ENCODE measurements at regions not wholly inside any gene's neighbourhood (a gene's known extent, or its start where the extent isn't known, plus 50 kb on each side); places are given as distances from the start of the nearest gene placed in this dataset.

GRCh38 chr1:234971586-234972297 lies 156.9 kb downstream of the TOMM20 start:
- no peaks in the 10 kb centered on the region for H3K9me2 ChIP-seq
- CTCF ChIA-PET: interaction anchor here (0.9 to 3.3 kb wide), 3 partner anchors 111 to 485 kb away, joined by 3 to 19 read pairs (median 3); no protein-coding TSS in a partner anchor
- H3F3A ChIP-seq (replicated peaks; ENCODE audit: insufficient read depth): peaks cover 37% of the 10 kb centered on the region
- no peaks in the 10 kb centered on the region for H3K36me3 ChIP-seq (replicated peaks in 1 of 2; ENCODE audit: control insufficient read depth in 1 of 2, insufficient read depth in 2 of 2, low read length in 1 of 2)
- H3K9ac ChIP-seq: no peak overlapping the region
- no peaks in the 10 kb centered on the region for H3K79me2 ChIP-seq (ENCODE audit: insufficient read depth)
- H3K4me2 ChIP-seq: peak overlapping the region; percentile 61; the same call in 1 of the 2 replicates
- H3K27ac ChIP-seq (ENCODE audit: low read depth in 2 of 2, low read length in 1 of 2): peak overlapping the region; percentile 89 to 98
- peaks cover 35 to 42% of the 10 kb centered on the region in 2 experiments for H3K4me1 ChIP-seq (ENCODE audit: control insufficient read depth in 1 of 2, insufficient read depth in 2 of 2, low read depth in 1 of 2, low read length in 1 of 2)
- TF ChIP-seq JUND (IDR thresholded peaks at IDR 0.05) (no peak), NRF1 (IDR thresholded peaks at IDR 0.05; ENCODE audit: low read depth, low read length) (no peak), MXI1 (IDR thresholded peaks at IDR 0.05; ENCODE audit: low read depth, low read length) (no peak), NFIC (IDR thresholded peaks at IDR 0.05; ENCODE audit: borderline replicate concordance) (0 out of 2 replicates have a peak, but pooled peaks have one; percentile 2), ZBTB33 (IDR thresholded peaks at IDR 0.05; ENCODE audit: borderline replicate concordance, low read depth) (no peak), GATA2 (CRISPR knock-in tag; IDR thresholded peaks at IDR 0.05) (no peak)
- H4K20me1 ChIP-seq (ENCODE audit: insufficient read depth): no peaks in the 10 kb centered on the region
- WGBS (ENCODE audit: low lambda C conversion rate): 93% methylated on average over 9 of the region's 9 CpGs
- H3K27me3 ChIP-seq (ENCODE audit: insufficient read depth): no peaks in the 10 kb centered on the region
- H2AFZ ChIP-seq (ENCODE audit: low read depth): no peak overlapping the region
- H3K4me3 ChIP-seq (ENCODE audit: low read depth in 2 of 2, low read length in 1 of 2): no peak overlapping the region
- no peaks in the 10 kb centered on the region for H3K9me3 ChIP-seq
- POLR2A ChIA-PET: no interaction called here
- no peak for DNase-seq

GRCh38 chr1:234970731-234971476 lies 157.7 kb downstream of the TOMM20 start:
- 53% methylated on average over 11 of the region's 12 CpGs for WGBS (ENCODE audit: low lambda C conversion rate)
- Histone ChIP-seq H3F3A (replicated peaks; ENCODE audit: insufficient read depth) (peaks cover 33% of the 10 kb centered on the region), H3K79me2 (ENCODE audit: insufficient read depth) (no peaks in the 10 kb centered on the region), H3K27me3 (ENCODE audit: insufficient read depth) (no peaks in the 10 kb centered on the region), H3K9me3 (no peaks in the 10 kb centered on the region), H3K9ac (peak overlapping the region; percentile 52; the same call in 1 of the 2 replicates), H3K36me3 (replicated peaks in 1 of 2; ENCODE audit: control insufficient read depth in 1 of 2, insufficient read depth in 2 of 2, low read length in 1 of 2) (no peaks in the 10 kb centered on the region), H4K20me1 (ENCODE audit: insufficient read depth) (no peaks in the 10 kb centered on the region), H3K4me3 (ENCODE audit: low read depth in 2 of 2, low read length in 1 of 2) (peak overlapping the region in 1 of 2 experiments; percentile 25; a peak in 1 of 4 replicates), H2AFZ (ENCODE audit: low read depth) (0 out of 2 replicates have a peak overlapping the region, but pooled peaks have one; percentile 75), H3K4me1 (ENCODE audit: control insufficient read depth in 1 of 2, insufficient read depth in 2 of 2, low read depth in 1 of 2, low read length in 1 of 2) (peaks cover 32 to 42% of the 10 kb centered on the region in 2 experiments), H3K4me2 (peak overlapping the region; percentile 61; the same call in 1 of the 2 replicates), H3K9me2 (no peaks in the 10 kb centered on the region), H3K27ac (ENCODE audit: low read depth in 2 of 2, low read length in 1 of 2) (peak overlapping the region; percentile 89 to 98)
- CTCF ChIA-PET: interaction anchor here (0.8 to 3.3 kb wide), 6 partner anchors 8 to 472 kb away, joined by 3 to 19 read pairs (median 4); no protein-coding TSS in a partner anchor
- peak; percentile 54 for DNase-seq
- POLR2A ChIA-PET: interaction anchor here (0.8 to 2.0 kb wide), 5 partner anchors 78 to 359 kb away, joined by 3 to 18 read pairs (median 4); no protein-coding TSS in a partner anchor
- TF ChIP-seq RXRA (IDR thresholded peaks at IDR 0.05; ENCODE audit: borderline replicate concordance, low read depth) (no peak; the same call in 1 of the 2 replicates), ZBTB33 (IDR thresholded peaks at IDR 0.05; ENCODE audit: borderline replicate concordance, low read depth) (no peak; the same call in 1 of the 2 replicates), MAX (IDR thresholded peaks at IDR 0.05; ENCODE audit: low read depth) (peak; percentile 22; the same call in 1 of the 2 replicates), GATA2 (CRISPR knock-in tag; IDR thresholded peaks at IDR 0.05) (no peak), NRF1 (IDR thresholded peaks at IDR 0.05; ENCODE audit: low read depth, low read length) (peak; percentile 70), MEF2A (IDR thresholded peaks at IDR 0.05; ENCODE audit: borderline replicate concordance, low read depth) (peak; percentile 11; the same call in 1 of the 2 replicates), CHD2 (IDR thresholded peaks at IDR 0.05; ENCODE audit: low read length, partially characterized antibody) (no peak), USF2 (IDR thresholded peaks at IDR 0.05; ENCODE audit: borderline replicate concordance, low read depth, low read length) (no peak), ELF1 (IDR thresholded peaks at IDR 0.05) (no peak), FOXM1 (IDR thresholded peaks at IDR 0.05; ENCODE audit: low read depth) (no peak), RAD21 (IDR thresholded peaks at IDR 0.05; ENCODE audit: low read length) (no peak), FOSL2 (IDR thresholded peaks at IDR 0.05; ENCODE audit: borderline replicate concordance, low read depth) (no peak), TCF12 (IDR thresholded peaks at IDR 0.05) (peak; percentile 82), TAF1 (IDR thresholded peaks at IDR 0.05; ENCODE audit: borderline replicate concordance, low read depth, low read length) (no peak), SIN3A (IDR thresholded peaks at IDR 0.05; ENCODE audit: borderline replicate concordance, low read depth, low read length) (no peak), FOXJ3 (CRISPR knock-in tag; IDR thresholded peaks at IDR 0.05) (no peak)

All from SK-N-SH (cell line).